ENCODE measurements at regions not wholly inside any gene's neighbourhood (a gene's known extent, or its start where the extent isn't known, plus 50 kb on each side); places are given as distances from the start of the nearest gene placed in this dataset.
"Not testable (repeated sequence)": the region's sequence is repeated elsewhere in the genome, so short reads cannot be mapped to it uniquely, and the experiment has no call there.

DNA sequence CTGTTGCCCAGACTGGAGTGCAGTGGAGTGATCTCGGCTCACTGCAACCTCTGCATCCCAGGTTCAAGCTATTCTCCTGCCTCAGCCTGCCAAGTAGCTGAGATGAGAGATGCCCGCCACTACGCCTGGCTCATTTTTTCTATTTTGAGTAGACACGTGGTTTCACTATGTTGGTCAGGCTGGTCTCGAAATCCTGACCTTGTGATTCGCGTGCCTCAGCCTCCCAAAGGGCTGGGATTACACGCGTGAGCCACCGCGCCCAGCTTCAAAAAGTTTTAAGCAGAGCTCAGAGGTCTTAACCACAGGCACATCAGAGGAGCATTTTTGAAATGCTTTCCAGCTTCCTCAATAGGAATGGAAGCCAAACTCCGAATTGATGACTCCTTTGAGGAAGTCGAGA lies 291.2 kb upstream of the FRG2C start:
- H3K36me3 ChIP-seq (ENCODE audit: insufficient read depth); H3K27ac ChIP-seq (ENCODE audit: low read depth); H3K4me3 ChIP-seq (ENCODE audit: low read depth, low read length); DNase-seq (ENCODE audit: extremely low spot score); H3K4me1 ChIP-seq (ENCODE audit: insufficient read depth): not testable (repeated sequence)
- WGBS = 65% methylated on average over 13 of the region's 13 CpGs

DNA sequence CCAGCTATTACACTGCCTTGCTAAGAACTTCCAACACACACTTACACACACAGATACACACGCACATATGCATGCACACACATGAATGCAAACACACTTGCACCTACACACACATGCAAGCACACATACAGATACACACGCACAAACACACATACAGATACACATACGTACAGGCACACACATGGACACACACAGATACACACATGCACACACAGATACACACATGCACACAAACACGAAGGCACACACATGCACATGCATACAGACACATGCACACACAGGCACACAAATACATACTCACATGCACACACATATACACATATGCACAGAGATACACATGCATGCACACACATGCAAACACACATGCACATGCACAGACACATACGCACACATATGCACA lies 284.3 kb upstream of the FRG2C start:
- not testable (repeated sequence) for DNase-seq (ENCODE audit: extremely low spot score); H3K4me3 ChIP-seq (ENCODE audit: low read depth, low read length); H3K36me3 ChIP-seq (ENCODE audit: insufficient read depth); H3K4me1 ChIP-seq (ENCODE audit: insufficient read depth); H3K27ac ChIP-seq (ENCODE audit: low read depth)
- 94% methylated on average over 5 of the region's 5 CpGs for WGBS

DNA sequence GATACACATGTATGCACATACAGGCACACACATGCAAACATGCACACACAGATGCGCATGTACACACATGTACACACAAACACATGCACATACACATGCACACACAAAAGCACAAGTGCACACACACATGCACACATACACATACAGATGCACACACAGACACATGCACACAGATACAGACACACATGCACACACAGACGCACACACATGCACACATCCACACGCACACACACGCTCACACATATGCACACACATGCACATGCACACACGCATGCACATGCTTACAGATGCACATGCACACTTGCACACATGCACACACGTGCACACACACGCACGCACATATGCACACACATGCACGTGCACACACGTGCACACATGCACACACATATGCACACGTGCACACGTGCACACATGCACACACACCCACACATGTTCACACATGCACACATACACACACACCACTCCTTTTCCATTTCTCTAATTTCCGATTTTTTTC lies 283.8 kb upstream of the FRG2C start:
- WGBS = 97% methylated on average over 13 of the region's 13 CpGs
- no peaks in the 10 kb centered on the region for H3K36me3 ChIP-seq (ENCODE audit: insufficient read depth)
- no peak overlapping the region for H3K27ac ChIP-seq (ENCODE audit: low read depth)
- DNase-seq (ENCODE audit: extremely low spot score) = no peak
- no peaks in the 10 kb centered on the region for H3K4me1 ChIP-seq (ENCODE audit: insufficient read depth)
- H3K4me3 ChIP-seq (ENCODE audit: low read depth, low read length) = no peak overlapping the region

DNA sequence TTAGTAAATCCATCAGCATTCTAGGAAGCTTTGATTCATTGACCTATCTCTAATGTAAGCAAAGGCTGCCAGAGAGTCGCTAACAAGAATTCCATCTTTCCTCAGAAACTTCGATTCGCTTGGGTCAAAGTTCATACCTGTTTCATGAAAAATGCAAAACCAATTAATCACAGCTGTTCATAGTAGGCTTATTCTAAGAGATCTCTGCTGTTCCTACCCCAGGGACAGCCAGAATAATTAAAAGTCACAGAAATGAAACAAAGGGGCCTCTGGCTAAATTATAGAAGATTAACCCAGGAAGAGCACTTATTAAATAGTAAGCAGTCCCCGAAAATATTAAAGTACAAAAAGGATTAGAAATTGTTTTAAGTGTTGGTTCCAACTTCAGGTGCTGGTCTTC lies 280.1 kb upstream of the FRG2C start:
- not testable (repeated sequence) for DNase-seq (ENCODE audit: extremely low spot score)
- 80% methylated on average over 4 of the region's 4 CpGs for WGBS

DNA sequence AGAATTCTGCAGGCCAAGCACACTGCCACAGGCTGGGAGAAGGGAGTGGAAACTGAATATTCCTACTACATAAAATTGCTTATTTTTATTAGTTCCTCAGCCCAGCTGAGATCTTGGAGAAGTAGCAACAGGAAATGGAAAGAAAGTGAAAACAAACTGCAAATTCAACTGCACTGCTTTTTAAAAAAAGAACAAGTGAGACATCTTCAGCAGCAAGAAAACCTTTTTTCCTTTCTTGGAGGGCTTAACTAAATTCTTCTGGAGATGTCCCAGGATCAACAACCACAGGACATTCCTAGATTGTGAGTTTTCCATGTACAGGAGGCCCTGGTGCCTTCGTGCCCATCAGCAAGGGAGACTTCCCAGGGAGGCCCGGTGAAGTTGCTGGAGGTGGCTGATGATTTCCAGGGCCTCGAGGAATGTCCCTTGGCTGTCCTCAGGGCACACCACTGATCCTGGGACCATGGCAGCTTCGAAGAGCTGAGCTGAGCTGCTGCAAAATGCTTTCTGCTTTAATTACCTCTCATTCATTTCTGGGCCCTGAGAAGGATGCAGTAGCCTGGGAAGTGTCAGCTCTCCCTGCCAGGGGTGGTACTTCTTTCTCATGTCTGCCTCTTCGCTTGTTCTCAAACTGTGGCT lies 275.5 kb upstream of the FRG2C start:
- H3K4me1 ChIP-seq (ENCODE audit: insufficient read depth); H3K36me3 ChIP-seq (ENCODE audit: insufficient read depth); H3K4me3 ChIP-seq (ENCODE audit: low read depth, low read length); DNase-seq (ENCODE audit: extremely low spot score); H3K27ac ChIP-seq (ENCODE audit: low read depth): not testable (repeated sequence)
- WGBS = 35% methylated on average over 5 of the region's 5 CpGs

More for the DNA sequence above, 280.1 kb upstream of the FRG2C start:
- H3K4me3 ChIP-seq (ENCODE audit: low read depth, low read length); H3K4me1 ChIP-seq (ENCODE audit: insufficient read depth); H3K36me3 ChIP-seq (ENCODE audit: insufficient read depth); H3K27ac ChIP-seq (ENCODE audit: low read depth): not testable (repeated sequence)

DNA sequence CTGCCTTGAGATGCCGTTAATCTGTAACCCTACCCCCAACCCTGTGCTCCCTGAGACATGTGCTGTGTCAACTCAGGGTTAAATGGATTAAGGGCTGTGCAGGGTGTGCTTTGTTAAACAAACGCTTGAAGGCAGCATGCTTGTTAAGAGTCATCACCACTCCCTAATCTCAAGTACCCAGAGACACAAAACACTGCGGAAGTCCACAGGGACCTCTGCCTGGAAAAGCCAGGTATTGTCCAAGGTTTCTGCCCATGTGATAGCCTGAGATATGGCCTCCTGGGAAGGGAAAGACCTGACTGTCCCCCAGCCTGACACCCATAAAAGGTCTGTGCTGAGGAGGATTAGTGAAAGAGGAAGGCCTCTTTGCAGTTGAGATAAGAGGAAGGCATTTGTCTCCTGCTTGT lies 270.8 kb upstream of the FRG2C start:
- WGBS = 49% methylated on average over 3 of the region's 3 CpGs
- not testable (repeated sequence) for H3K27ac ChIP-seq (ENCODE audit: low read depth); H3K36me3 ChIP-seq (ENCODE audit: insufficient read depth); DNase-seq (ENCODE audit: extremely low spot score); H3K4me1 ChIP-seq (ENCODE audit: insufficient read depth); H3K4me3 ChIP-seq (ENCODE audit: low read depth, low read length)

DNA sequence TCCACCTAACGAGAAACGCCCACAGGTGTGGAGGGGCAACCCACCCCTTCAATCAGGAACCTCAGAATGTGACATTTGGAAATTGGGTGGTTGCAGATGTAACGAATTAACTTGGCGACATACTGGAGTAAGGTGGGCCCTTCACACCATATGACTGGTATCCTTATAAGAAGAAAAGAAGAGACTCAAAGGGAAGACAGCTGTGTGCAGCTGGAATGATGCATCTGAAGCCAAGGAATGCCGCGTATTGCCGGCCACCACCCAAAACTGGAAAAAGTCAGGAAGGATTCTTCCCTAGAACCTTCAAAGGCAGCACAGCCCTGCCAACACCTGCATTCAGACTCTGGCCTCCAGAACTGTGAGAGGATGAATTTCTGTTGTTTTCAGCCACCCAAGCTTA lies 270.0 kb upstream of the FRG2C start:
- WGBS = 62% methylated on average over 7 of the region's 7 CpGs
- not testable (repeated sequence) for H3K4me3 ChIP-seq (ENCODE audit: low read depth, low read length); DNase-seq (ENCODE audit: extremely low spot score); H3K27ac ChIP-seq (ENCODE audit: low read depth); H3K36me3 ChIP-seq (ENCODE audit: insufficient read depth); H3K4me1 ChIP-seq (ENCODE audit: insufficient read depth)

DNA sequence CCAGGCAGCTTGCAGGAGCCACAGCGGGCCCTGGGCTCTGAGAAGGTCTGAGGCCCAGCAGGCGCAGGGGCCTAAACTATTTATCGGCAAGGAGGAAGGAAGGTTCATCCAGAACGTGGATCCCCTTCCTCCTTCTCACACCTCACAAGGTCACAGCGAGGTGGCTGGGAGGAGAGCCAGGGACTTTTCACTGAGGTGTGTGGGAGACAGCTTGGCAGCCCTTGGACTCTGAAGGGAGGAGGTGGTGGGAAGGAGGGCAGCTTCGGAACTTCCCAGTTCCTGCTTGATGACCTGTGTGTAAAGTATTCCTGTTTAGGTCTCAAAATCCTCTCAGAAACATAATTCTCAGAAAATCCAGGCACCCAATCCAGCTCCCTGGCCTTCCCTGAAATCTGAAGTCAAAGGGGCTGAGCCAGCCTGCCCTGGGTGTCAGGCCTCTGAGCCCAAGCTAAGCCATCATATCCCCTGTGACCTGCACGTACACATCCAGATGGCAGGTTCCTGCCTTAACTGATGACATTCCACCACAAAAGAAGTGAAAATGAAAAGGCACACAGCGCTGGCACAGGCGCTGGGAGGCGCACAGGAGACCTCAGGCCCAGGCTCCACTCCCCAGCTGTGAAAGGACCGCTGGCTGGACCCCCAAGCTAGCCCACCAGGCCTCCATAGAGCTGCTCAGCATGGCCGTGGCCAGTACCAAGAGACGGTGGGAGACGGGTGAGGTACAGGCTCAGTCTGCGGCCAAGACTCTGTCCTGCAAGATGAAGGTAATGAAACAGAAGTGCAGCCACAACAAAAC lies 269.4 kb upstream of the FRG2C start:
- WGBS = 63% methylated on average over 15 of the region's 15 CpGs
- not testable (repeated sequence) for DNase-seq (ENCODE audit: extremely low spot score); H3K4me1 ChIP-seq (ENCODE audit: insufficient read depth); H3K27ac ChIP-seq (ENCODE audit: low read depth); H3K4me3 ChIP-seq (ENCODE audit: low read depth, low read length); H3K36me3 ChIP-seq (ENCODE audit: insufficient read depth)

DNA sequence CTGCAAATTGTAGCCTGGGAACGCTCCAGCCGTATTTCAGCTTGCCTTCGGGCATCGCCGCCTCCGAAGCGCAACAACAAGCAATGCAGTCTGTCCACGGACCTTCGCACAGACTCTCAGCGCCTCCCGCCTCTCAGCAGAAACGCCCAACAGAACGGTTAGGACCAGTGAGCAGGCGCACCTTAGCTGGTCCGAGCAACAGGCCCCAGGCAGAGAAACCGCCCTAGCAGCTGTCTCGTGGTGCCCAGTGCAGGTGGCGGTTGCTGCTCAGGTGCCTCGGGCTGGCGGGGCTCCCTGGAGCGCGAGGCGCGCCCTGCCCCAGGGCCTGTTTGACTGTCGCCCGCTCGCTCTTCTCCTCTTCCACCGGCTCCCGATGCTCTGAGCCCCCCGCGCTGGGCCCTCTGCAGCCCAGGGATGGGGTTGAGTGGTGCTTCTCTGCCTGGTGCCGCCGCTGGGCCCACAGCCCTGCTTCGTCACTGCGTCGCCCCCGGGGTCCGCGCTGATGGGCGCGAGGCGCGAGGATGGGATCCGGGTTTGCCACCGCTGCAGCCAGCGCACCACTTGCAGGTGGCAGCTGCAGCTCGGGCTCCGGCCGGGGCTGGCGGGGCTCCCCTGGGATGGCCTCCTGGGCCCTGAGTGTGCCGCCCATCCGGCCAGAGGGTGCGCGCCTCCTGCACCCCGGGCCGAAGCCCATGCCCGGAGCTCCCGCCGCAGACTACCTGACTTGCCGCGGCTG lies 268.4 kb upstream of the FRG2C start:
- DNase-seq (ENCODE audit: extremely low spot score) = no peak
- Histone ChIP-seq H3K4me3 (ENCODE audit: low read depth, low read length) (no peak overlapping the region), H3K4me1 (ENCODE audit: insufficient read depth) (peaks cover 2% of the 10 kb centered on the region), H3K27ac (ENCODE audit: low read depth) (no peak overlapping the region), H3K36me3 (ENCODE audit: insufficient read depth) (no peaks in the 10 kb centered on the region)
- WGBS = 76% methylated on average over 61 of the region's 61 CpGs

DNA sequence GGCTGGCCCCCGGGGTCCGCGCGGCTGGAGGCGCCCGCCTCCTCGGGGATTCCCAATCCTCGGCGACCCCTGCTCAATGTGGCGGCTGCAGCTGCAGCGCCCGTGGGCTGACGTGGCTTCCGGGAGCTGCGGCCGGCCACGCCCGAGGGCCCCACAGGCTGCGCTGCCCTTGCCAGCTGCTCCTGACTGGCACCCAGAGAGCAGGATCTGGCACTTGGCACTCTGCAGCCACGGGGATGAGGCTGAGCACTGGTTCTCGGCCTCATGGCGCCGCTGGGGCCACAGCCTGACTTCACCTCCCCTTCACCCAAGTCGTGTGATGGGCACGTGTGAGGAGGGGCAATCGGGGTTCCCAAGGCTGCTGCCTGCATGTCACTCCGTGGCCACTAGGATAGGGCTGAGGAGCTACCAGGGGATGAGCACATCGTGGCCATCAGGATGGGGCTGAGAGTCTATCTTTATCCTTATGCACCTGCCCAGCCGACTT lies 267.8 kb upstream of the FRG2C start:
- Histone ChIP-seq H3K36me3 (ENCODE audit: insufficient read depth) (no peaks in the 10 kb centered on the region), H3K4me1 (ENCODE audit: insufficient read depth) (peaks cover 2% of the 10 kb centered on the region), H3K4me3 (ENCODE audit: low read depth, low read length) (no peak overlapping the region), H3K27ac (ENCODE audit: low read depth) (no peak overlapping the region)
- 71% methylated on average over 29 of the region's 29 CpGs for WGBS
- DNase-seq (ENCODE audit: extremely low spot score) = no peak

DNA sequence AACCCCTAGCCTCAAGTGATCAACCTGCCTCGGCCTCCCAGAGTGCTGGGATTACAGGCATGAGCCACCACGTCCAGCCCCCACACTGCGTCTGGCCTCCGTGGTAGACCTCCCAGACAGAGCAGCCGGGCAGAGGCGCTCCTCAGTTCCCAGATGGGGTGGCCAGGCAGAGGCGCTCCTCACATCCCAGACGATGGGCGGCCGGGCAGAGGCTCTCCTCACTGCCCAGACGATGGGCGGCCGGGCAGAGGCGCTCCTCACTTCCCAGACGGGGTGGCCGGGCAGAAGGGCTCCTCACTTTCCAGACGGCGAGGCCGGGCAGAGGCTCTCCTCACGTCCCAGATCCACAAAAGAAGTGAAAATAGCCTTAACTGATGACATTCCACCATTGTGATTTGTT lies 266.6 kb upstream of the FRG2C start:
- not testable (repeated sequence) for H3K4me1 ChIP-seq (ENCODE audit: insufficient read depth); DNase-seq (ENCODE audit: extremely low spot score); H3K4me3 ChIP-seq (ENCODE audit: low read depth, low read length); H3K36me3 ChIP-seq (ENCODE audit: insufficient read depth); H3K27ac ChIP-seq (ENCODE audit: low read depth)
- WGBS = 98% methylated on average over 20 of the region's 20 CpGs

DNA sequence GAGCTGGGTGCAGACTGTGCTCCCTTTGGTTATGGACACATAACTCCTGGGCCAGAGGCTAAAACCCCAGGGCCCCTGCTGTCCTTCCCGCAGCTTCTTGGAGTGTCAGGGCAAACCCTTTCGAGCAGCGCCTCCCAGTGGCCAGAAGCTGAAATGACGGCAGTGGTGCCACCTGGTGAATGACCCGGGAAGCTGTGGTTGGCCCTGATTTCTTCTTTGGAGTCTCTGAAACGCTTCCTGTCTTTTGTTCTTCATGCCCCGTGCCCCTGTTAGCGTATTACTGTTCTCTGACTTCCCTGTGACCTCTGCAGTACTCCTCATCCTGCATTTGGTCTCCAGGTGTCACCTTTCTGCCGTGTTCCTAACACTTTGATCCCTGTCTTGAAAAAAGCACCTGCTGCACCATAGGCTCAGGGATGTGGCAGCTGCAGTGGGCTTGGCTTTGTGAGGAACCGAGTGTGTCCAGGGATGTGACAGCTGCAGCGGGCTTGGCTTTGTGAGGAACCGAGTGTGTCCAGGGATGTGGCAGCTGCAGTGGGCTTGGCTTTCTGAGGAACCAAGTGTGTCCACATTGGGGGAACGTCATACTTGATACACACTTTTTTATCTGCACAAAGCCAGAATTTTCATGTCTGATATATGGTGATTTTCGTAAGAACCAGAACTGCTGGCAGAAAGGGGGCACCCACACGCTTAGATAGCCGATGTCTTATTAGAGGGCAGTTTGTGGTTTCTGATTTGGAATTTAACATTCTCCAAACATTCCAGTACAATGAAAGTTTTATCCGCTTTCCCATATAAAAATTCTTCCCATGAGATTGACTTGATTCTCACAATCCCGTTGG lies 241.8 kb upstream of the FRG2C start:
- H3K36me3 ChIP-seq (ENCODE audit: insufficient read depth); DNase-seq (ENCODE audit: extremely low spot score); H3K4me3 ChIP-seq (ENCODE audit: low read depth, low read length); H3K27ac ChIP-seq (ENCODE audit: low read depth); H3K4me1 ChIP-seq (ENCODE audit: insufficient read depth): not testable (repeated sequence)
- 47% methylated on average over 18 of the region's 18 CpGs for WGBS

DNA sequence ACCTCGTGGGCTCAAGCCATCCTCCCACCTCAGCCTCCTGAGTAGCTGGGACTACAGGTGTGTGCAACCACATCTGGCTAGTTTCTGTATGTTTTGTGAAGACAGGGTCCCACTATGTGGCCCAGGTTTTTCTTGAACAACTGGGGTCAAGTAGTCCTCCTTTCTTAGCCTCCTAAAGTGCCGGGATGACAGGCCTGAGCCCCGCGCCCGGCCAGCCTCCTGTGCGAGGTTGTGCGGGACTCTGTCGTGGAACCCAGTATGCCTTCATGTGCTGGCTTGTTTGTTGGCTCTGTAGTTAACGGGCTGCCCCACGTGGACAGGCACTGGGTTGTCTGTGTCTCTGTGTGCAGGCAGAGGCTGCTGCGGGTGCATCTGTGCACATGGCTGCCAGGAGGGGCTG lies 238.7 kb upstream of the FRG2C start:
- 85% methylated on average over 11 of the region's 11 CpGs for WGBS
- H3K36me3 ChIP-seq (ENCODE audit: insufficient read depth); H3K4me1 ChIP-seq (ENCODE audit: insufficient read depth); H3K4me3 ChIP-seq (ENCODE audit: low read depth, low read length); DNase-seq (ENCODE audit: extremely low spot score); H3K27ac ChIP-seq (ENCODE audit: low read depth): not testable (repeated sequence)

Measured in urinary bladder (tissue), 3 donors.